HG03196 (cell line): ENCODE measurements at regions not wholly inside any gene's neighbourhood (a gene's known extent, or its start where the extent isn't known, plus 50 kb on each side); places are given as distances from the start of the nearest gene placed in this dataset.
"Not testable (repeated sequence)": the region's sequence is repeated elsewhere in the genome, so short reads cannot be mapped to it uniquely, and the experiment has no call there.

Source experiments
- ATAC-seq: cut with Tn5 transposase; IDR thresholded peaks from one replicate; pipeline ENCODE4 v1.9.1; 2021; ENCODE audit not compliant: unreplicated experiment

DNA sequence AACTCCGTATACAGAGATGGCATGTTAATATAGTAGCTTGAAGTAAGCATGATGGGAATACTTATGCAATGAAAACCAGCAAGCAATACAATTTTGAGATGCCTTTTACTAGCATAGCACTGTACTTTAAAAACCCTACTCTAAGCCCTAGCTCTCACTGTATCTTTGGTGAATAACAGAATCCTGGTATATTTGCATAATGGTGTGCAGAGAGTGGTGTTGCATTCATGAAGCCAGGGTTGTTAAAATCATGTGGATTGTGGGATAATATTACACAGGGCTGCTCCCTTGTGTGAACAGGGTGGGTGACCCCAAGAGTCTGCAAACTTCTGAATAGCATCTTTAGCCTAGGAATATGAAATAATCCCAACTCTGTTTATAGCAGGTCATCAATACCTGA, 105.2 kb upstream of the BMP2 start:
- no peak for ATAC-seq

DNA sequence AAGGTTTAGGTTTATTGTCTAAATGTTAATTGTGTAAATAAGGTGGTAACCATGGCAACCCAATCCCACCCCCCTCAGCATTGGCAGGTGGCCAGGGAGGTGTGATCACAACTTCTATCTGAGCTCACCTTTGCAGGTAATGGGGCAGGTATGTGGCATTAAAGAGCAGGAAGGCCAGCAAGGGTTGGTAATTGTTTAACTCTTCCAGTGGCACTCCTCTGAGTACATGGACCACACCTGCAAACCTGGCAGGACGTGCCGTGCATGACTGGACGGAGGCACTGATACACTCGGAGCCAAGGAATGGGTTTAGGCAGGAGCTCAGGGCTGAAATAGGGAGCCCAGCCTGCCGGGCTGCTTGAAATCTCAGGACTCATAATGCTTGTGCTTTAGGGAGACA, 107.0 kb upstream of the BMP2 start:
- no peak for ATAC-seq

DNA sequence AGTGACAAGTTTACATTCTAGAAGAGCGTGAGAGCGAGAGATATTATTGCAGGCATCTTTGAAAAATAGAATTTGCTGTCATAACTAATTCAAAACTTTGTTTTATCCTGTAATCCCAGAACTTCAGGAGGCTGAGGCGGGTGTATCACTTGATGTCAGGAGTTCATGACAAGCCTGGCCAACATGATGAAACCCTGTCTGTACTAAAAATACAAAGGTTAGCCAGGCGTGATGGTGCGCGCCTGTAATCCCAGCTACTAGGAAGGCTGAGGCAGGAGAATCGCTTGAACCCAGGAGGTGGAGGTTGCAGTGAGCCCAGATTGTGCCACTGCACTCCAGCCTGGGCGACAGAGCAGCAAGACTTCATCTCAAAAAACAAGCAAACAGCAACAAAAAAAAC, 108.6 kb upstream of the BMP2 start:
- ATAC-seq: not testable (repeated sequence)

DNA sequence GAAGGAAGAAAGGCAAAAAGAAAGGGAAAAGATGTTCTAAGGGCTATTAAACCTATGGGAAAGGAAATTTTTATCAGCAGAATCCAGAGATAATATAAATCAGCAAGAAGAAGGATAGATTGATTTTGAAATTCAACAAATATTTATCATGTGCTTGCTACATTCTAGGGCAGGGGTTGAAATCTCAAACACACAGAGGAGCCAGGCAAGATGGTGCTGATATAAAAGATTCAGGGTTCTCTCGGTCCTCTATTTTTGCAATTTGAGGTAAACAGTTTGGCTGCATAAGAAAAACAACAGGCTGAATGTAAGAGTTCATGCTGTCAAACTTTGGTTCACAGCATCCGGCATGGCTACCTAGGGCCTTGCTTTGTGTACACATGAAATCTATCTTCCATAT, 109.6 kb upstream of the BMP2 start:
- no peak for ATAC-seq

DNA sequence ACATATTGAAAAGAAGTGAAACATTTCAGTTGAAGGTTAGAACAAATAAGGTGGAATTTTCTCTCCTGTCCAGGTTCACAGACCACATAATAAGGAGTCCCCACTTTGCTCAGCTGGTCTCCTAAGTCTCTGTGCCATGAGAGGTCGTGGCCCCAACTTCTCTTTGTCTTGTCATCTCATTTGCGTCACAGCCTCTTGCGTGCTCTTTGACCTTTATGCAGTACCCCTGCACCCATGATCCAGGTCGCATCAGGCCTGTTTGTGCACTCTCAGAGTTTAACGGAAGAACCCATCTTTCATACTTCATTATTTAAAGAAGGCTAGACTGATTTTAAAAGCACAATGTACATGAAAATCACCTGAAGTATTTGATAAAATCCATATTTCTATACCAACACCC, 110.4 kb upstream of the BMP2 start:
- ATAC-seq: no peak

DNA sequence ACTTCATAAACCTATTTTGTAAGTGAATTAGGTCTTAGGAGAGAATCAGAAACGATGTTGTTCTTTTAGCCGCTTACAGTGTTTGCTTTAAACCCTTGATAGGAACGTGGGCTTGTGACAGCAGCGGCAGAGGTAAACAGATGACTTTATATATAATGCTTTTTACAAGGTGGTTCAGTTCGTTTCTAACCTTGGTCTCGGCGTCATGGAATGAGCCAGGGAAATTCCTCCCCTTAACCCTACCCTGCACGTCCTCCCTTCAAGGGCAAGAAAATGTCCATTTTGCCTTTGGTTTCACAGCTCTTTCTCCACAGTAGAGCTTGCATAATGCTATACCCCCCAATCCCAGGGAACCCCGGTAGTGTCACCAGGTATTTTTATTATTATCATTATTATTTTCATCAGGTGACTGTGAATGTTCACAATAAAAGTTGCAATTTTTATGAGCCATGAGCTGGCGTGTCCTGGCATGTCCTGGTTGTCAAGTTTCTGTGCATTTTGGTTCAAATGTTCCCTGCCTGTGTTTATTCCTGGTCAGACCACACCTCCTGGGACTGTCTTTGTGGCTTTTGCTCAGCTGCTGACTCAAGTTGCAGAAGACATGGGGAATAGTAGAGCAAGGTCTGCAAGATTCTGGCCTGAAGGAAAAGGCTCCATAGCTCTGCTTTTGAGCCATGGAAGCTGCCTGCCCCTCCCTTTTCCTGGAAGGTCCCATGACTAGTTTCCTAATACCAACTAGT, 112.8 kb upstream of the BMP2 start:
- ATAC-seq: no peak

DNA sequence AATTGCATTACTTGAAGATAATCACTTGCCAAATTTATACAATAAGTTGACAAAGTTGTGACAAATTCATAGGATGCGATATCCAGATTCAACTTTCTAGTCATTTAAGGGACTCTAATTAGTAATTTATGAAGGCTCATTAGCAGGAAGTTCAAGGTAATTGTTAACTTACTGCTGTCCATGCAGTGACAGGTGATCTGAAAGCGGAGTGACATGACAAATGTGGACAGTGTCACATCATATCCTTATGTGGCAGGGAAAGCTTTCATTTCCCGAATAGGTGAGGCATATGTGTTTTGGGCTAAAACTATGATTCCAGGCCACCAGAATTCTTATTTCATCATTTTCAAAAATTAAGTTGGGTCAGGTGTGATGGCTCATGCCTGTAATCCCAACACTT, 115.9 kb upstream of the BMP2 start:
- ATAC-seq: peak; percentile 63

DNA sequence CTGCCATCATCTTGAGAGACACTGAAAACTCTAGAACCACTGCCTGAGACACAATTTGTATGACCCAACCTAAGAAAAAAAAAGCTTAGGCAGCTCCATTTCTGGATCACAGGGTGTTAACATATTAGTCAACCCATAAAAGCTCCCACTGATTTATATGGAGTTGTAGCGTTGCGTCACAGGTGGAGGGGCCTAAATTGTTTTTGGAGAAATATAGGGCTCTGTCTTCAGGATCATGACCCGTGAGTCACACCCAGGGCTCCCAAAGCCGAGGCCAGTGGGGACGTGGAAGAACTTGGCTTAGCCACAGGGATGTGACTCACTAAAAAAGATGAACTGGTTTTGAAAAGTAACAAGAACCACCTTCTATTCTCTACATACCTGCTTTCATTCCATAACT, 116.5 kb upstream of the BMP2 start:
- no peak for ATAC-seq

DNA sequence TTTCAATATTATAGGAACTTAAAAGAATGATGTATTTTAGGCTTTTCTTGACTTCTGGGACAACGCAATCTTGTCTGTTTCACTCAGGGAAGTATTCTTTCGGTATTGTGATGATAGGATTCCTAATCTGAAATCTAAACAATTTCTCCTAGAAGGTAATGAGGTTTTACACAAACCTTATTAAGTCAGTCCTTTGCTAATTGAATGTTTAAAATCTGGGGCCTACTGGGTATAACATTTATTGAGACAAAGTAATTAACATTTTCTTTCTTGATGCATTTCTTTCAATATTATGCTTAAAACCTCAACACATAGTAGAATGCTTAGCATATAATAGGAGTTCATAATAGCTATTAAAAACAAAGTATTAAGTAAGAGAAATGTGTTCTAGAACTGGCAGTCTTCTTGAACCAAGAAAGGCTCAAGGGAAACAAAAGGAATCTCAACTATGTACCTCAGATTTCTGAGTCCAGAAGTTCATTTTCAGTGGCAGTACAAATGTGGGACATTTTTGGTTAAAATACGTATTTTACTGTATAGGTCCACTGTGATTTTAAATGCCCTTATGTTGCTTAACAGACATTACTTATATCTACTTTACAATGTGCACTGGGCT, 121.4 kb upstream of the BMP2 start:
- ATAC-seq: no peak

DNA sequence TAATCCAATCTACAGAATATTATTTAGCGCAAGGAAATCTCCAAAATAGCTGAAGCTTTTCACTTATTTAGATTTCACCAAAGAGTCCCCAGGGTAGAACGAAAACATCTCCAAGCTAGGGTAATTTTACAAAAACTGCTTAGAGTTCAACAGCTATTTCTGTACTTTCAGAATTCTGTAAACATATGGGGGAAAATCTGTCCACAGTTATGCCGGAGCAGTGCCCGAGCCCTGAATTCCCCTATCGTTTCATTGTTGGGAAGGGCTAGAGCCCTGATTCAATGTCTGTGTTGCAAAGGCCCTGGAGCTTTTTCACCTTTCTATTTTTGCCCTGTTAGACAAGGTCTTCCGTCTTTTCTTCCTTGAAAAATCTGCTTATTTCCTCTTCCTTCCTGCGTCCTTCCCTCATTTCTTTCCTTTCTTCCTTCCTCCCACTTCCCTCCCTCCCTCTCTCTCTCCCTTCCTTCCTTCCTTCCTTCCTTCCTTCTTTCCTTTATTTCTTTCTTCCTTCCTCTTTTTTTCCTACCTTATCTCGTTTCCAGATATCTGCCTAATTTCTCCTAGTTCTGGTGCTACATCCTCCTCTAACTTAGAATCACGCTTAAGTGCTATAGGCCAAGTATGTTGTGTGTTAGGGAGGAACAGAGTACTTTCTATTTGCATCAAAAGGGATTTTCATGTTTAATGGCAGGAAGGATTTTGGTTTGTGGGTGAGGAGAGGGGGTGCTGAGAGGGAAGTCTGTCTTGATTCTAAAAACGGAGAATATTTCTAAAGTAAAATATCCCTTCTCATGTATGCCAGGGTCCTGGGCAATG, 122.5 kb upstream of the BMP2 start:
- no peak for ATAC-seq

DNA sequence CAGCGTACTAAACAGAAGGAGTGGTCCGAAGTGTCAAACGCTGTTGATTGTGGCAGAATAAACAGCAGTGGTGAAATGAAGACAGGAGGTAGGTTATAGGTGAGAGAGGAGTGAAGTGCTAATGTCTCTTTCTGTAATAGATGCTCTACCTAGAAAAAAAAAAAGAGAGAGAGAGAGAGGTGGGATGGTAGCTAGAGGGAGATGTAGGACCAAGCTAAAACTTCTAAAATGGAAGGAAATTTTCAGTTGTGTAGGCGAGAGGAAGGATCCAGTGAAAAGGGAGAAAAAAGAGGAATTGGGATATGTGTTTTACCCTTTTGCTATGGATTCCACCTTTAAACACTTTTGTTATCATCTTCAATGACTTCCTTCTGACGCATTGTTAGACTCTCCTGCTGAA, 126.5 kb upstream of the BMP2 start:
- no peak for ATAC-seq

DNA sequence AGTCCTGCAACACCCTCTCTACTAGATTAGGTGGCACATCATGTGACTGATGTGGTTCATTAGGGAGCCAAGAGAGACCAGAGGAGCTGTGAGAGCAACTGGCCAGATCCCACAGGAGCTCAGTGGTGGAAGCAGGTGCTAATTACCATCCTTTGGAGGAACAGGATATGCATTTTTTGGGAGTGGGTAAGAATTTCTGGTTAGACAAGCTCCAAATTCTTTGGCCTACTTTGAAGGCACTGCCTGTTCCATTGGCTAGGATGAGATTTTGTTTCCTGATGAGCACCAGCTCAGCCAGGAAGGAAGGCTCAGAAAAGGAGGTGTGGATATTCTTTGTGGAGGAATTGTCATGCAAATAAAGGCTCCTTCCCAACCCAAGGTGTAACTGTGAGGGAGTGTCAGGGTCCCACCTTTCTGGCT, 130.3 kb upstream of the BMP2 start:
- ATAC-seq: no peak

DNA sequence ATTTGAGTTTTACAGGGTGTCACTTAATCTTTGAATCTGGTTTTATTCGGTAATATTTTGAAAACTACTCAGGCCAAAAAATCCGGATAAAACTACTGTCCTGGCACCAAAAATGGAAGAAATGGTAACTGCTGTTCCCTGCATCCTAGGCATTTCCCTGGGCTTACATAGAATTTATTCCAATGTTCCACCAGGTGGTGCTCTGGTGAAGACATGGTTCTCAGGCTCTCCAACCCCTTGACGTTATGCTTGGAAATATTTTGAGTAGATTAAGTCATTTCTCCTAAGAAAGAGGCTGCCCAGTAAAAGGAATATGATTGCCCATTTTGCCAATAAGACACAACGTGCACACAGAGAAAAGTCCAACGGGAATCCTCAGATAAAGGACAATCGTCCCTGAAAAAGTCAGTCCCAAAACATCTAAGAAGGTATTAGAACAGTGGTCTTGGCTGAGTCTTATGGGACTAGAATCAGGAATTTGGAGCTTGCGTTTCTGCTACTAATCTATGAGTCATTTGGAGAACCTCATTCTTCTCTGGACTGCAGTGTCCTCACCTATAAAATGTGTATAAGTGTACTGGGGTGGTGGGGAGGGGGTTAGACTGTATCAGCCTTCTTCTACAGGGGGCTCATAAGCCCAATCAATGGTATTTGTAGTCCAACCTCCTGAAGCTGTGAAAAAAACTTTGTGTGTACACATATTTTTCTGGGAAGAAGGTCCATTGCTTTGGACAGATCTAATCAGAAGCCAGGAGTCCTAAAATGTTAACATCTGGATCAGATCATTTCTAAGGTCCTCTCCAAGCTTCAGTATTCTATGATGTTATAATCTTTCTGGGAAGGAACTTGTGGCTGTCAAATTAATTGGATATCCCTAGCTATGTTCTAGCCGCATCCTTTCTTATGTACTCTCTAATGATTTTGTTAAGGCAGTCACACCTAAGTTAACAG, 131.0 kb upstream of the BMP2 start:
- no peak for ATAC-seq

DNA sequence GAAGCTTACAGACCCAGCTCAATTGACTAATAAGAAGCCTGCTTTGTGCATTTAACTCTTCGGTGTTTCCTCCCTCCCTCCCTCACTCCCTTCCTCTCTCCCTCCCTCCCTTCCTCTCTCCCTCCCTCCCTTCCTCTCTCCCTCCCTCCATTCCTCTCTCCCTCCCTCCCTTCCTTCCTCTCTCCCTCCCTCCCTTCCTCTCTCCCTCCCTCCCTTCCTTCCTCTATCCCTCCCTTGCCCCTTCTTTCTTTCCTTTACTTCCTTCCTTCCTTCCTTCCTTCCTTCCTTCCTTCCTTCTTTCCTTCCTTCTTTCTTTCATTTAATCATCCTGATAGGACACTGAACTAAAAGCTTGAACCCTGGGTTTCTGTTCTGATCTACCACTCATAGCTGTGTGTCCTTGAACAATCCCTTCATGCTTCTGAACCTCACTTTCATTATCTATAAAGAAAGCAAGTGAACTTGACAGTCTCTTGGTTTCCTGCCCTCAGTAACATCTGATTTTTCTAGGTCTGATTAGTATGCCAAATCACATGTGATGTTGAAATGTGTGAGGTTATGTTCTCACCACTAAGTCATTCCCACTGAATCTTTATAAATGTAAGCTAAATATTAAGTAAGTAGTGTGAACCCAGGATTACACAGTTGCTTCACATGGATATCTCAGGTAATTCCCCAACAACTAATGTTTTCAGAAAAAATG, 132.3 kb upstream of the BMP2 start:
- peak; percentile 57 for ATAC-seq

DNA sequence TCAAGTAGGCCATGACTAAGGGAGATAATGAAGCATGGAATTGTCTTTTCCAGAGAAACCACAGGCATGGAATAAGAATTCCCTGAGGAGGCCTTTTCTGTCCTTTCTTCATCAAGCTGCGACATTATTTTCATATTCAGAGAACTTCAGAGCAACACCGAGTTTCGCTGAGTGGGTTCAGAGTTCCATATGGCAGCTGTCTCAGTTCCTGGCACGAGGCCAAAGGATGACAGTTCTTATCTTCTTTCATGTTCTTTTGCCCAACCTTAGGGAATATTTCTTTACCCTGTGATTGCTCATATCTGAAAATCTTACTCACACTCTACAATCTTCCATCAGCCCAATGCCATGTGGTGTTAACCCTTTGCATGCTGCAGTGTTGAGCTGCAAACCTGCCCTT, 135.3 kb upstream of the BMP2 start:
- ATAC-seq: no peak

DNA sequence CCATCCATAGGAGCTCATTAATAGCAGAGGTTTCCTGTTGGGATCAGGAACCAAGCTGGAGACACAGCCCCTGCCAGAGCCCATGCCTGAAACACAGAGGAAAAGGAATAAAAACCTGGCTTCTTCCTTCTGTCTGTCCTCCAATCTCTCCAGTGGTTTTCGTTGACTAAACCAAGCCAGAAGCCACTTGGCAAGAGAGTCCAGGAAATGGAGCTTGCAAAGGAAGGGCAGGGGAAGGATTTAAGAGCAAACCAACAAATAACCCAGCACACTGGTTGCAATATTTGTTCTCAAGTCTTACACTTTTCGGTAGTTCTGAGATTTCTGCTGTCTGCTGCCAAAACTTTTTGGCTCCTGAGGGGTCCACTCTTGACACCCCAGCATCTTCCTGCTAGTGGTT, 137.0 kb upstream of the BMP2 start:
- no peak for ATAC-seq

DNA sequence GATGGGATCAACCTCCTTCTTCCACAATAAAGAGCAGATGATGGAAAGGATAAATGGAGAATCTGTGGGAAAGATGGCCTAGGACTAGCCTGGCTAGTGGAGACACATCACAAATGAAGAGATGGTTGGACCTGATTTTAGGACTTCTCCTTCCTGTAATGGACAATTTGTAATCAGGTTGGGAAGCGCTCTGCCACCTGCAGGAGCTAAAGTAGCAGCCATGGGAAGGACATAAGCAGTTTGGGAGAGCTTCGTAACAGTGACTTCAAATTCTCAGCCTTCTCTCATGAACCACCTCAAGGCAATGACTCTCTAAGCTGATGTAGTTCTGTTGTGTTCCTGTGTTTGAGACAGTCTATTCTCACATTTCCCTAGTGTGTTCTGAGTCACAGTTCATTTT, 137.9 kb upstream of the BMP2 start:
- no peak for ATAC-seq

DNA sequence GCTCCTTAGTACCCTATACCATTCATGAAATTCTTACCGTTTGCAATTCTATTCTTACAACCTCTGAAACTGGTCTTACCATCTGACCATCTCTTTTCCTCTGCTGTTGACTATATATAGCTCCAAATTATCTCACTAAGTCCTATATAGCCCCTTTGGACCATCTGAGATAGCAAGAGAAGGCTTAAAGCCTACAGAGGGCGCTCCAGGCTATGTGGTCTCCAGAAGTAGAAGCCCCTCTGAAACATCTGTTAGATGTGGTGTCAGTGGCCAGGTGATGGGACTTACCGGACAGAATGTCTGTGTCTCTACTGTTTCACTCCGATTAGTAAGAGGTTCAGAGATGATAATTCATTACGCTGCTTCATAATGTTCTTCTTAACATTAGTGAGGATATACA, 140.7 kb upstream of the BMP2 start:
- no peak for ATAC-seq

DNA sequence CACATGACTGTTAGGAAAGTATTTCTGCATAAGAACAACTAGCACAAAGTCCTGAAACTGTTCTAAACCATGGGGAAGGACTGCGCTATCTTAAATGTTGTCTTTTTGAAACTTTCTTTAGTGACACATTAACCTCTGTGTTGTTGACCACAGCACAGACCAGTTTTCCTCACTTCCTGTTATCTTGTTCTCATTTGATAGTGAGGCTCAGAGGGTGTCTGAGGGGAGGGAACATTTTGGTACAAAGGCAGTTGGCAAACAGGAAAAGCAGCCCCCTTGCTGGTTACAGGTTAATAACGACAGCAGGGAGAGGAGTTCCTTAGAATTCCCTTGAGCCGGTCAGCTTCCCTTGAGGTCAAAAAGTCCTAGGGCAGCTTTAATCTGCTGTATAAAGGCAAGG, 143.5 kb upstream of the BMP2 start:
- peak; percentile 100 for ATAC-seq

DNA sequence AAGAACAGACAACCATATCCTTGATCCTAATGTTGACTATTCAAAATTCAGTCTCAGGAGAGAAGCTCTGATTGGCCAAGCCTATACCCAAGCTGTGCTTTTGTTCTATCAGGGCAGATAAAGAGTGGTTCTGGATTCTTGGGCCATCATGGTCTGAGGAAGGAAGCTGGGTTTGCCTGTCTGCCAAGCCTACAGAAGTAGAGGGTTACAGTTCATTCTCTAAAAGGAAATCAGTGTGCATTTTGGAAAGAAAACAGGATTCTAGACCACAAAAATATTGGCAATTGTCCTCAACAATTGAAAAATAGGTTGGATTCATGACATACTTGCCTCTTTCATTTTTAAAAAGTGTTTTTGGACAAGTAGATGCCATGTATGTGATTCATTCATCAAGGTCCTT, 145.4 kb upstream of the BMP2 start:
- no peak for ATAC-seq
